ENCODE measurements at regions not wholly inside any gene's neighbourhood (a gene's known extent, or its start where the extent isn't known, plus 50 kb on each side); places are given as distances from the start of the nearest gene placed in this dataset.

DNA sequence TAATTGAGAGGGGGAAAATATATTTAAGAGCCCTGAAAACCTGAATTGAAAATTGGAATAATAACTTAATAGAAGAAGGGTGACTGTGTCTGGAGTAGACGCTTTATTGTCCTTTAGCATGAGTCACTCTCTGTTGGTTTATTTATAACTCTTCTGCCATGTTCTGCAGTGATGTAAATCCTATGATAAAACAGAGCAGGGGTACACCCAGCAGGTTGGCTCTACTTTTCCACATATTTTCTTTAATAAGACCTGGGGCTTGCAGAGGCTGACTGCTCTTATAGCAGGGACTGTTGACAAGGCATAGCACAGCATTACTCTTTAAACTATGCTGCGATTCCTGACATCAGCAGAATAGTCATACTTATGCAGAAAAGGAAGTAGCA, 389.9 kb upstream of the PCDH9 start:
- Histone ChIP-seq H3K4me1 (no peaks in the 10 kb centered on the region), H3K4me3 (no peak overlapping the region), H3K27ac (no peak overlapping the region), H3K36me3 (no peaks in the 10 kb centered on the region), H3K9me3 (no peaks in the 10 kb centered on the region), H3K27me3 (no peaks in the 10 kb centered on the region)
- 56 to 61% methylated on average over 2 of the region's 2 CpGs for WGBS, 2 donors
- TF ChIP-seq, protein P1, sequence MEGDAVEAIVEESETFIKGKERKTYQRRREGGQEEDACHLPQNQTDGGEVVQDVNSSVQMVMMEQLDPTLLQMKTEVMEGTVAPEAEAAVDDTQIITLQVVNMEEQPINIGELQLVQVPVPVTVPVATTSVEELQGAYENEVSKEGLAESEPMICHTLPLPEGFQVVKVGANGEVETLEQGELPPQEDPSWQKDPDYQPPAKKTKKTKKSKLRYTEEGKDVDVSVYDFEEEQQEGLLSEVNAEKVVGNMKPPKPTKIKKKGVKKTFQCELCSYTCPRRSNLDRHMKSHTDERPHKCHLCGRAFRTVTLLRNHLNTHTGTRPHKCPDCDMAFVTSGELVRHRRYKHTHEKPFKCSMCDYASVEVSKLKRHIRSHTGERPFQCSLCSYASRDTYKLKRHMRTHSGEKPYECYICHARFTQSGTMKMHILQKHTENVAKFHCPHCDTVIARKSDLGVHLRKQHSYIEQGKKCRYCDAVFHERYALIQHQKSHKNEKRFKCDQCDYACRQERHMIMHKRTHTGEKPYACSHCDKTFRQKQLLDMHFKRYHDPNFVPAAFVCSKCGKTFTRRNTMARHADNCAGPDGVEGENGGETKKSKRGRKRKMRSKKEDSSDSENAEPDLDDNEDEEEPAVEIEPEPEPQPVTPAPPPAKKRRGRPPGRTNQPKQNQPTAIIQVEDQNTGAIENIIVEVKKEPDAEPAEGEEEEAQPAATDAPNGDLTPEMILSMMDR (IDR thresholded peaks at IDR 0.05), result no peak
- TF ChIP-seq POLR2A (IDR thresholded peaks at IDR 0.05) (no peak), EP300 (IDR thresholded peaks at IDR 0.05) (no peak)
- DNase-seq (ENCODE audit: low spot score in 2 of 2), result no peak

DNA sequence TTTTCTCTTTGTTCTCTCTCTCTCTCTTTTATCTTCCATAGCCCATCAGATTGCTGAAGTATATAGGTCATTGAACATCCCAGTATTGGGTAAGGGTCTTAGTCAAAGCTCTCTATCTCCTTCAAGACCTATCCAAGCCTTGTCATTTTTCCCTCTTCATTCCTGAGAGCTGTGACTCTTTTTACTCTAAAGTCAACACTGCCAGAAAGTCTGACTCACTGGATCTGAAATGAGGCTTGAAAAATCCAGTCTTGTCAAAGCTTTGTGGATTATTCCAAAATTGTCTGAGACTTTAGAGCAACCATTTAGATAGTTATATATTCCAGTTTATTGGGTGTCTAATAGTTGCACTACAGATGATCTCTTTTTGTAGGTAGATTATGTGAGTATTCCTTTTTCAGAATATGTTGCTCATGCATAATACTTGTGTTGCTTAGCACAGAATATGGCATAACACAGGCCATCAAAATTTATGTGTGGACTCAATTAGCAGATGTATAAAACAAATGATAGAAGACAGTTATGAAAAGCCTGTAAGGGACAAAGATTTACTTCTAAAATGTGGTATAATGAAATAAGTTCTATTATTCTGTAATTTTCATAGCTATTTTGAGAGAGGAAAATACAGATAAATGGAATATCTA, 389.3 kb upstream of the PCDH9 start:
- no peak overlapping the region for H3K4me3 ChIP-seq
- H3K4me1 ChIP-seq, result no peaks in the 10 kb centered on the region
- DNase-seq (ENCODE audit: low spot score in 2 of 2), result no peak
- no peaks in the 10 kb centered on the region for H3K36me3 ChIP-seq
- H3K9me3 ChIP-seq, result no peaks in the 10 kb centered on the region
- no peaks in the 10 kb centered on the region for H3K27me3 ChIP-seq
- H3K27ac ChIP-seq, result no peak overlapping the region
- TF ChIP-seq, protein P1 (IDR thresholded peaks at IDR 0.05), result no peak
- TF ChIP-seq EP300 (IDR thresholded peaks at IDR 0.05) (no peak), POLR2A (IDR thresholded peaks at IDR 0.05) (no peak)

DNA sequence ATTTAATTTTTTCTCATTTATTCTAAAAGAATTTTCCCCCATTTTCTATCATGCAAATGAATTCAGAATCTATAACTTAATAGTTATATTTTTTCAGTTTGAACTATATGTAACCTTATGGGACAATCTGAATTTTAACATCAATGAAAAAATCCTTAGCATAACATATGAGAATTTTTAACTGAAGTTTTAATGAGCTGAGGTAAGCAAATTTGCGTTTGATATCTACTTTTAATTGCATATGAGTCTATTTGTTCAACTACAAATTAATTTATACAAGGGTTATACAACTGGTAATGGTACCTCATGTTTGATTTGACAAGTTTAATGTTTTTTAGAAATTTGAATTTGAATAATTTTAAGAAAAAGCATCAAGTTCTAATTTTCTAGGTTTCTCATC, 384.4 kb upstream of the PCDH9 start:
- Histone ChIP-seq H3K4me1 (no peaks in the 10 kb centered on the region), H3K9me3 (no peaks in the 10 kb centered on the region), H3K27ac (no peak overlapping the region), H3K36me3 (no peaks in the 10 kb centered on the region), H3K4me3 (no peak overlapping the region), H3K27me3 (no peaks in the 10 kb centered on the region)
- 88 to 96% methylated on average over 1 of the region's 1 CpG for WGBS, 2 donors
- no peak for TF ChIP-seq POLR2A (IDR thresholded peaks at IDR 0.05)
- no peak for TF ChIP-seq EP300 (IDR thresholded peaks at IDR 0.05)
- TF ChIP-seq, protein P1 (IDR thresholded peaks at IDR 0.05), result no peak
- no peak for DNase-seq (ENCODE audit: low spot score in 2 of 2)

DNA sequence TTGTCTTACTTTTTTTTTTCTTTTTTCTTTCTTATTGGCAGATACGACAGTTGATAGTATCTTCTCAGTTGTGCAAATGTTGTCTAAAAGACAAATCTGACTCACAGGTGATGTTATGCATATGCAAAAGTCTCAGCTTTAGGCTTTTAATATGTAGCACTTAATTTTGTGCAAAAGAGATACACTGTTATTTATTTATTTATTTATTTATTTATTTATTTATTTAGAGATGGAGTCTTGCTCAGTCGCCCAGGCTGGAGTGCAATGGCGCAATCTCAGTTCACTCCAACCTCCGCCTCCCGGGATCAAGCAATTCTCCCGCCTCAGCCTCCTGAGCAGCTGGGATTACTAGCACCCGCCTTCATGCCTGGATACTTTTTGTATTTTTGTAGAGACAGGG, 383.9 kb upstream of the PCDH9 start:
- no peak for TF ChIP-seq EP300 (IDR thresholded peaks at IDR 0.05)
- TF ChIP-seq, protein P1 (IDR thresholded peaks at IDR 0.05), result no peak
- TF ChIP-seq POLR2A (IDR thresholded peaks at IDR 0.05), result no peak
- H3K4me1 ChIP-seq, result no peaks in the 10 kb centered on the region

DNA sequence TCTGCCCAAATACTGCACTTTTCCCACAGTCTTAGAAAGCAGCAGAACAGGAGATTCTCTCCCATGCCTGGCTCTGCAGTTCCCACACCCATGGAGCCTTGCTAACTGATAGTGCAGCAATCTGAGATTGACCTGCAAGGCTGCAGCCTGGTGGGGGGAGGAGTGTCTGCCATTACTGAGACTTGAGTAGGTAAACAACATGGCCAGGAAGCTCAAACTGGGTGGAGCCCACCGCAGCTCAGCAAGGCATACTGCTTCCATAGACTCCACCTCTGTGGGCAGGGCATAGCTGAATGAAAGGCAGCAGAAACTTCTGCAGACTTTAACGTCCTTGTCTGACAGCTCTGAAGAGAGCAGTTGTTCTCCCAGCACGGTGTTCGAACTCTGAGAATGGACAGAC, 358.5 kb upstream of the PCDH9 start:
- Histone ChIP-seq H3K4me3 (no peak overlapping the region), H3K4me1 (no peaks in the 10 kb centered on the region), H3K36me3 (no peaks in the 10 kb centered on the region), H3K27me3 (no peaks in the 10 kb centered on the region), H3K9me3 (no peaks in the 10 kb centered on the region), H3K27ac (no peak overlapping the region)
- DNase-seq (ENCODE audit: low spot score in 2 of 2), result no peak
- WGBS, 2 donors, result 77 to 86% methylated on average over 4 of the region's 4 CpGs
- TF ChIP-seq POLR2A (IDR thresholded peaks at IDR 0.05), result no peak
- TF ChIP-seq, protein P1 (IDR thresholded peaks at IDR 0.05), result no peak

More for the DNA sequence above, 383.9 kb upstream of the PCDH9 start:
- Histone ChIP-seq H3K4me3 (no peak overlapping the region), H3K36me3 (no peaks in the 10 kb centered on the region), H3K27me3 (no peaks in the 10 kb centered on the region), H3K27ac (no peak overlapping the region), H3K9me3 (no peaks in the 10 kb centered on the region)
- WGBS, 2 donors, result 88 to 95% methylated on average over 7 of the region's 7 CpGs
- DNase-seq (ENCODE audit: low spot score in 2 of 2), result no peak
